ENCODE measurements at regions not wholly inside any gene's neighbourhood (a gene's known extent, or its start where the extent isn't known, plus 50 kb on each side); places are given as distances from the start of the nearest gene placed in this dataset.
A peak's percentile ranks its signal among the peaks of the same experiment; 100 is the strongest.

DNA sequence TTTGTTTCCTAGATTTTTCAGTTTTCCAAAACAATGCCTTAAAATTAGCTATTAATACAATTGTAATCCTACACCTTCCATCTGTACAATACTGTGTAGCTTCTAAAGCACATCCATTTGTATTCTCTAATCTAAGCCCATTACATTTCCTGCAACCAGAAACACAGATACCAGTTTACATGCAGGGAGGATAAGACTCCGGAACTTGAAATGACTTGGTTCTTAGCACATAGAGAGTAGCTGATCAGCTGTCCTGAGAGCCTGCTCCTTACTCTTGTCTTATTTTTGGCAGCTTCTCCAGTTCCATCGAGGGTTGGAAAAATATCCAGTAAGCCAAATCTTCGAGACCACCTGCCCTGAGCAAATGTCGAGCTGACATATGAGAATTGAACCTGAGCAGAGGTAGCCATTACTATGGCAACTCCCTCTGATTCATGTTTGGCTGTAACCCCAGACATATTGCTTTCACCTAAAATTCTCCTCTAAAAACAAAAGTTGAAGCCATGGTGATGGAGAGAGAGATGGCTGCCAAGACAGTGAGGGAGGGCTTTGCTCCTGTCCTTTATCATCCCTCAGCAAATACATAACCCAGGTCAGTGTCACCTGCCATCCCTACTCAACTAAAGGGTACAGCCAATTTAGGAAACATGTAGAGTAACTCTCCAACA lies 542.8 kb downstream of the IRS1 start:
- DNase-seq = no peak

DNA sequence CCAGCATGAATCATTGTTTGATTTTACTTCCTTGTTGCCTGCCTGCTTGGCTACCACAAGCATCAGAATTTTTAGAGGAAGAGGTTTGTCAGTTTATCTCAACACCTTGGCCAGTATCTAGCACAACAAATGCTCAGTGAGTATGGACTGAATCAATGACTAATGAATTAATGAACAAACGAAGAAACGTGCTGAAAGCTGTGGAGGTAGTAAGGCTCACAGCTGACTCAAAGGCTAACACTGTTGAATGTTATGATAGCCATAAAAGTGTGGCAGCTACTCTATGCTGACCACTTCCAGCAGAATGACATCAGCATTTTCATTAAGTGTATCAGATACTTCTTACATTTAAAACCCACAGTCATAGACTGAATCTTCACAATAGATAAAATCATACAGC lies 543.4 kb downstream of the IRS1 start:
- no peak for DNase-seq

DNA sequence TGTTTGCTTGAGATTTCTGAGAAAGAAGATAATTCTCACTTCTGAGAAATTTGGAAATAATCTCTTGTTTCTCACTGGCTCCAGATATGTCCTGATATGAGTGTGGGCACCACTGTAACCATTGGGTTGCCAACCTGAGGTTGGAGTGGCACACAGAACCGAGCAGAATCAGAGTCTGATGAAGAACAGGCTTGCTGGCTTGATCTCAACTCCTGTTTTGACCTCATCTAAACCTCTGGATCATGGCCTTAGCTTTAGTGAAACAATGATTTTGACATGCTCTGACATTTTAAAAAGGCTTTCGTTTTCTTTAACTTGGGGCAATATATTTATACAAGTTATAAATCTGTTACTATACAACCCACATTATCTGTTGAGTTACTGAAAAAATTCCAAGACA lies 548.0 kb downstream of the IRS1 start:
- DNase-seq = no peak

DNA sequence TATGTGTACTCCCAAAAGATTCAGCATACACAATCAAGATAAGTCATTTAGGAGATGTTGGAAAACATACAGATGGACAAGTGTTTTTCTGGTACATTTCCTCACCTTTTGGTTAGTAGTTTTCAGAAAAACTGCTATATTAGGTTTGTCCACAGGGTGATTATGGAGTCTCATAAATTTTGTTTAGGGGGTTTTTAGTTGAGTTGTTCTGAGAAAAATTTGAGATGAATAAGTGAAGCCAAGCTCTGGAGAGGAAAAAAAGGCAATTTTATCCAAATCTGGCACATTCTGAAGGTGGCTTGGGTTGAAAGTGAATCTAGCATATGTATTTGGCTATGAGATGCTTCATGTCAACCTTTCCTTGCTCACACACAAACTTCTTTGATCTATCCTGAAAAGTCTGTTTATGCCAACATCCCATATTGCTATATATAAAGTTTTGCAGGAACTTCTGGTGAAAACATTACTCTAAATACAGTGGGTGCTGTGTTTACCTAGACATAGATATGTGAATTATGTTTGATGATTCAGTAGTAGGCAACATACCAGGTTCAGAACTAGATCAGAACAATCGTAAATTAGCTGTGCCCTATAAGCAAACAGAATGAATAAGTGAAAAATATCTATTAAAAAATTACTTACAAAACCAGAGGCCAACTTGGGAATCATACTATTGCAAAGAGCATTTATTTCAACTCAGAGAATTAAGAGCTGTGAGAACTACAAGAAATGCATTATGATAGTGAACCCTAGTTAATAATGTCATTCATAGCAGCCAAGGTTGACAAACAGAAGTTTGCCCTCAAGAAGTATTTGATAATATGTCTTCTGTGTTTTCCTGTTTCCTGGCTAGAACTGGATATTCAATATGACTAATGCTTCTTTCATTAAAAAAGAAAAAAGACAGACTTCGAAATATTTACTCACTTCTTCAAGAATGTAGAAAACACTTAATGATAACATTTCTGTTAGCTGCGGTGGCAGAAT lies 552.0 kb downstream of the IRS1 start:
- no peak for DNase-seq

DNA sequence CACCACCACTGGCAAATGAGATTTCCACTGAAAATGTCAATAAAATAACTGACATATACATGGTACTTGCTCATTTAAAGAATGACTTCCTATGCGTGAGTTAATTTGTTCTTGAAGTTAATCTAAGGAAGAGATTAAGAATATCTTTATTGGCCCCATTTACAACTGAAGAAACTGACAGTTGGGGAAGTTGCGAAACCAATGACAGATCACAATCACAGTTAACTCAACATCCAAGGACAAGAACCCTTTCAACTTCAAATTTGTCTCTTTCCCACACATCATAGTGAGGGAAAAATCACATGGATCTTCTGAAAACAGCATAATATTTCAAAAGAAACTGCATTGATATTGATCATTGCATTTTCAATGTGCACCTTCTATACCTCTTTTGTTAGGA lies 565.4 kb downstream of the IRS1 start:
- no peak for DNase-seq

DNA sequence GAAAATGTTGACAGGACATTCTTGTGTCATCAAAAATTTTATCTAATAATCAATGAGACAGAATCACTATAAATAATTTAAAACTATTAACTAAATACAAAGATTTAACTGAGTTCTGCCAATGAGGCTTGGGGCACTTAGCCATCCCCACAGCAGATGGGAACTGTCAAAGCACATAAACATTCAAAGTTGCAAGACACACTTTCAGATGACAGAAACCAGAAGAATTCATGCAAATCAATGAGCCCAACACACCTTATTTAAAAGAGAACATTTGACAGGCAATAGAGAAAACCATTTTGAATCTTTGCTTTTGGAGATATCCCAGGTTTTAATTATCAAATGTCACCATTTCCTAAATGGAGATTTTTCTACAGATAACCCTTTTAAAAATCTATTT lies 566.2 kb downstream of the IRS1 start:
- no peak for DNase-seq

DNA sequence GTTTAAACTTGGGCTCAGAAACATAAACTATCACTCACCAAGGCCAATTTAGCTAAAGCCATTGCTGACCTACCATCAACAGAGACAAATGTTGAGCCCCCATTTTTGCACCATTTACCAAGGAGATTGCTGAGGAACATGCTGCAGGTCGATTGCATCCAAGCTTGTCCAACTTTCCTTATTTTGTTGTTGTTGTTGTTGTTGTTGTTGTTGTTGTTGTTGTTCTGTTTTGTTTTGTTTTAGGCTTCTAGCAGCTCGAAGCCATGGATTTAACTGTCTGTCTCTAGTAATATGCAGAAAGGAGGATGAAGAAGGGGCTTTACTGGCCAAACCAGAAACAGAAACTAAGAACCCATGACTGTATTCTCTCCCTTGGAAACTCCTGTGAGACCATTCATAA lies 571.5 kb downstream of the IRS1 start:
- no peak for DNase-seq

DNA sequence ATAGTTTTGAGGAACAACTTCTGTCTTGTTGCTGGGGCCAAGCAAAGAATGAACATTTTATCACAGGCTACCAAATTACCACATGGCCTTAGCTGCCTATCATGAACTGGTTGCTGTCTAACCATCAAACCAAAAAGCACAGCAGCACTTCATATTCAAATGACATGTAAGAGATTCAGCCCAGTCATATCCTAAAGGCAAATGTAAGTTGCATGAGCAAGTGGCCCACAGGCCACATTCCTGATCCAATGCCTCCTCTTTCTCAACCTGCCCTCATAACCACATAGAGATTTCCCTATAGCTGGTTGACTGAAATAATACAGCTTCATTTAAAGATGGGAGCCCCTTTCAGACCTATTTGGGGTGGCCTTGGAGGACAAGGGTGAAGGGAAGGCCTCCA lies 572.3 kb downstream of the IRS1 start:
- DNase-seq = no peak

DNA sequence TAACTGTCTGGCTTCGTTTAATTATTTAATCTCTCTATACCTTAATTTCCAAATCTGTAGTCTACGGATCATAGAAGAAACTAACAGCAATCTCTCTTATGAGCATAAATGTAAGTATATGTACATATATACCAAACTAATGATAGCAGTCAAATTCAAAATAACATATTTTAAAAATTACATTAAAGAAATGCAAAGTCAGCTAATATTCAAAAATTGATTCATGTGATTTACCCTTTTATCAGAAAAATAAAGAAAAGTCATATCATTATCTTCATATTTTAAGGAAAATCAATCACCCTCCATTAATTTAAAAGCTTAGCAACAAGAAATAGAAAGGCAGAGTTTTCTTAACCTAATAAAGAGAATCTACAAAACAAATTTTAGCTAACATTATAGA lies 575.9 kb downstream of the IRS1 start:
- DNase-seq = no peak

DNA sequence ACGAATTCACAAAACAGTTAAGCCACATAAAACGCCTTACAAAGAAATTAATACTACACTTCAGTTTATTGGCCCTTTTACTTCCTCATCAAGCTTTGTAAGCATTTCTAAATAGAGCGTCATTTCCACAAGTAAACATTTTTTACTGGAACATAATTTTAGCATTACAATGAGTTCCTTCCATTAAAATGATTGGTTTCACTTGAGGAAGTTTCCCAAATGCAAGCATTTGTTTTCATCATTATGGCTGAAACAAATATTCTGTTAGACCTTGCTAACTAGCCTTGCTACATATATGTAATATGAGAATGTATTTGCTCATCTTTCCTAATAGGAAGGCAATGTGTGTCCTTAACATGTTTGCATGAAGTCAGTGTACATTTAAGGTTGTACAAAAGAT lies 579.1 kb downstream of the IRS1 start:
- DNase-seq = no peak

DNA sequence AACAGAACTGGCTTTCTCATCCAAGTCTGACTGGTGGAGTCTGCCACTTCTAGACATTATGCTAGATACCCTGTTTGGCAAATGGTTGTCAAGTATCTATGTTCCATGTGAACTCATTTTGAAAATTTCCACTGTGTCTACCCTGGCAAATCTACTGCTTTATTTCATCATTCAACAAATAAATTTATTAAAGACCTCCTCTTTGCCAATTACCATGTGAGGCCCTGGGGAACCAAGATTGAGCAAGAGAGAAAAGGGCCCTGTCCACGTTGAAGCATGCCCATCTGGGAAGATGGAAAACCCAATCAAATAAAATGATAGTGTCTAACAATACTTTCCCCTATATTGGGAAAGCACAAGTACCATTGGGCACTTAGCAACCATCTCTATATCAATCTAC lies 582.4 kb downstream of the IRS1 start:
- no peak for DNase-seq

DNA sequence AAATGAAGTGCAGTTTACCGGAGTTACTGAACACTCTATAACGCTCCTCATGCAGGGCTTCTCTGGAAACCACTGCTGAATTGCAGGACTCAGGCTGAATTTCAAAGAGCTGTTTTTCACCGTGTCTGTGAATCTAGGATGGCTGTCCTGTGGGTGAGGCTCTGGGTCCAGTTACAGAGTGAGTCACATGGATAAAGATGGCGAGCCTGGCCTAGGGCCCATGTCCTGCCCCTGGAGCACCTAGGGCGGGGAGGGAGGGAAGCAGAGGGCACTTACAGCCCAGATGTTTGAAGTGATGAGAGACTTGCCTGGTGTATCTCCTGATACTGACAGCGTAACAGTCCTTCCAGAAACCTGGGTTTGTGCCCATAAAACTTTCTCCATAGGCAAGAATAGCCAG lies 583.0 kb downstream of the IRS1 start:
- no peak for DNase-seq

DNA sequence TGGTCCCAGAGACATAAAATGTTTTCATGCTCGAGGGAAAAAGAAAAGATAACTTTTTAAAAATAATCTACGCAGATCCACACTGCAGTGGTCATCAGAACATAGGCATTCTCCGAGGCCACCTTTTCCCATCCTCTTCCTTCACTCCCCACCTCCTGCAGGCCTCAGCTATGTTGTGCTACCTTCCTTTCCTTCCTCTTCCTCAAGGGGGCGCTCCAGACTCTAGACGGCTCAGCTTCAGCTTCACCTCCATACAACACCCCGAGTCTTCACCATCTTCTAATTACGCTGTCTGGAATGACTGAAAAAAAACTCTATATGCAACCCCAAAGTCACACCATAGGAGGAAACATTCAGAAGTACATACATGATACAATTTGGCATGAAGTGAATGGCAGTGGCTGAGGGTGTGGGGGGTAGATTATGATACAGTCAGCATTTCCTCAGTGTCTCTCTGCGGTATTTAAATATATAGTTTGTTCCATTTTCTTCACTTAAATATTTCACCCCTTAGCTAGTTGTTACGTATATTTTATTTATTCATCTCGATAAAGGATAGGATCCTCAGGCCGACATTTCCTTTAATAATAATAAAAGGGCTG lies 583.6 kb downstream of the IRS1 start:
- DNase-seq = peak; percentile 29

DNA sequence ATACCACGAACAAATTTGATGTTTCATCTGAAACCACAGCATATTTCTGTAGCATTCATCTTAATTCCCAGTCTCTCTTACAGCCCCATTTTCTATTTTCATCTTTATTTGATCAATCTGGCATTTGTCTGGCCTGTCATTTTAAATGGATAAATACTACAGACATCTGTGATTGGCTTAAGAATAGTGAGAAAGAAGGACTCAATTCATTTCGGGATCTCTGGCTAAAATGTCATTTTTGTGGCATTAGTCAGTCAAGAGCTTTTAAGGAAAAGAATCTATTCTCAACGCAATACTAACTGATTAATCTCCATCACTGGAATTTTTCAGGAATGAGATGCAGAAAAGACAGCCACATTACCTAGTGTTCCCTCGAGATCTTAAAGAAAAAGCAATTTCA lies 585.9 kb downstream of the IRS1 start:
- DNase-seq = no peak

DNA sequence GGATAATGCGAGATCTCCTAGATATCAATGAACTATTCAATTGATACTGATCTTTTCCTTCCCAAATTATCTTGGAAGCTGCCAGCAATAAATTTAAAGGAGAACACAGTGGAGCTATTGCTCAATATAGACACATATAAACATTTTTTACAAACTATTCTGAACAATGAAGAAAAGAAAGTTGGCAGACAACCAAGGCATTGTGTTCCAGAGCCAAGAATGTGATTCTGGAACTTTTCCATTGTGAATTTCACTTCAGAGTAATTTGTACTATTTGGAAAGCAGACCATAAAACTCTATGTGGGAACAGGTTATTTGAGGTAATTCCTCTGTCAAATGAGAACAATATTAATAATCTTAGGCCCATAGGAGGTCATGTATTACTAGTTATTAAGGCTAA lies 588.2 kb downstream of the IRS1 start:
- no peak for DNase-seq

DNA sequence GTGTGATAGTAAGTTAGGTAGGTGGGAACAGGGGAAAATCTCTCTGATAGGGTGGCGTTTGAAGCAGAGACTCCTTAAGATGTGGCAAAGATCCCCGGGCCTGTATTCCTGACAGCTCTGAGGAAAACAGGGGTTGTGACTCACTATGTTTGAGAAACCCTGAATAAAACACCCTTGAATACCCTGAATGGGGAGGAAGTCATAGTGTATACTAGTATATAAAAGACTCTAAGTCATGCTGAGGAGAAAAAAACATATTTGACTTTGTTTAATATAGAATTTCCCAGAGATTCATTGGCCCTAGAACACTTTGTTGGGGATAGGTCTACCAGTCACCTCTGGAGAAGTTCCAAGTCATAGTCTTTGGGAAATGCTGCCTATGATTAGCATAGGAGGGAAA lies 590.9 kb downstream of the IRS1 start:
- no peak for DNase-seq

DNA sequence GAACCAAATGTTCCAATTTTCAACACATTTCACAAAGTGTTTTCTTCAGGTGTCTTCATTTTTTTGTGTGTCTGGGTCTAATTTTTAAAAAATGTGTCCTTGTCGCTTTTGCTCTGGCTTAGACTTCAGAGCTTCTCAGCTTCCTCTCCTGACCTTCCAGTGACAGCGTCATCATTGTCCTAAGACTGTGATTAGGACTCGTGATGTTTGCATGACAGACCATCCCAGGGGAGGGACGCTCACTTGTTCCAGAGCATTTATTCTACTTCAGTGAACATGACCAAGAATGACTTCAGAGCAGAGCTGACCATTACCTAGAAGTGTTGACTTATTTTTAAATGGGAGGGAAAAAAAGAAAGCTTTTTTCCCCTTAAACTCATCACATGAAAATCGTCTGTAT lies 591.9 kb downstream of the IRS1 start:
- DNase-seq = no peak

DNA sequence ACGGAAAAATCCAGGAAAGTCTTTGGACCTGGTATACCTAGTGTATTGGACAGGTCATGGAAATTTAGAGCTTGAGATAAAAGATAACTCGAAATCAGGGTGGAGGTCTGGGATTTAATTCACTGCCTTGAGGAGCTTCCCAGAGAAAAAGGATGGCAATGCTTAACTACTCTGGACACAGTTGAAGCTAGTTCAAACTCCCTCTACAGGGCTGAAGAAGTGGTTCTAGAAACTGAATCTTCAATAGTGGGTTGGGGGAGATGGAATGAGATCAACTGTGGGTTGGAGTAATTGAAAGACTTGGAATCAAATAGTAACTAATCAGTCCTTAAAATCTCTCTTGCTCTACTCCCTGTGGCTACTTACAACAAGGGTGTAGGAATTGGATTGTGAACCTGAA lies 600.1 kb downstream of the IRS1 start:
- DNase-seq = no peak

DNA sequence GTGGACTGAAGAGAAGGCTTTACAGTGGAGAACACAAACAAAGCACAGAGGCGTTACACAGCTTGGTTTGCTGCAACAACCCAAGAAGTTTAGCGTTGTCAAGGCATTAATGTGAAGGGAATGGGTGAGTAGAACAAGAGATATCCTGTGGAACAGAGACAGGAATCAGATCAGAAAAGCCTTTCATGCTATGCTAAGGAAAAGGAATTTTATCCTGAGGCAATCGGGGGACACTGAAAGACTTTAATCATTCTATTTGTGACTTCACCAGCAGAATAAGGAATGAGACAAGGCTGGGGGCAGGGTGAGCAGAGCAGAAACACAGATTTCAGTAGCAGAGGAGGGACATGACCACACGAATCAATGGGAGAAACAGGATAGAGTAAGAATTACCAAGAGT lies 600.7 kb downstream of the IRS1 start:
- no peak for DNase-seq

DNA sequence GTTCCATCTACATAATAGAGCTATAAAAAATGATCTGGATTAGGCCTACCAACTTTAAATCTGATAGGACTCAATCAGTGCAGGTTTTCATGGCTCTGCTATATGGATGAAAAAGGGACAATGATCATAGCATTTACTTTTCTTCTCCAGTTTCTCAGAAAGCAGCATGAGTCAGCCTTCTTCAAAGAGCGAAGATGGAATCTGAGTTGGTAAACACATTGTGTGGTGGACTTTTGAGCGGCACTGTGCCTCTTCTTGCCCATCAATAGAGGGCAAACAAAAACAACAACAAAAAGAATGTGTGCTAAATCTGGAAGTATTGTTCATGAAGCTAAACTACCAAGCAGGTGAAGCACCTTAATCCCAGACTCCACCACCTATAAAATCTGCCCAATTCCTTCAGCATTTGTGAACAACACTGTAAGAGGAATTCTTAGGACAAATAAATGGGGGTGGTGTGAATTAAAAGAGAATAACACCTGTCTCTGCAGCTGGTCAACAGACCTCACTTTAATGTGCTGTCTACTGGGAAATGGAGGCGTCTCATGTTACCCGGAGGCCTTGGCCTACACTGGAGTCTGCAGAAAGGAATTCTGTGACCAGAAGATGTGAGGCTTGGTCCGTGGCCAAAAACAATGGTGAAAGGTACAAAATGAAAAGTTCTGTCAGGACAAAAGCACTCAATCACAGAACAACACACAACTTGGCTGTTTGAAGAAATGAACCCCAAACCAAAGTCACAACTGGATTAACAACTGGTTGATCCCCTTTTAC lies 609.0 kb downstream of the IRS1 start:
- DNase-seq = no peak

DNA sequence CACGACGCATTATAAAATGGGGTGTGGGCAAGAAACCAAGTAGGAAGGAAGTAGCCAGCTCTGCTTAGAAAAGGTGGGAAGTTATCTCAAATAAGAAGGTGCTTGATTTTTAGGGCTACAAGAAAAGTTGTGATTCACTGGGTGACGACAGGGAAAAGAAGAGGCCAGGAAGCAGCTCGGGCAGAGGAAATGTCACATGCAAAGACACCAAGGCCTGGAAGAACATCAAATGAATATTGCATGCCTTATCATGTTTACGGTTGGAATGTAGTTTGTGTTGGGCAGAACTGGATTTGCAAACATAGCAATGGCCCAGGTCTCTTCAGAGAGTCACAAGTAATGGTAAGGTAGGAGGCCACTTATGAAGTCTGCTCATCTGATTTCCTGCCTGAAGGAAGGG lies 610.6 kb downstream of the IRS1 start:
- no peak for DNase-seq

DNA sequence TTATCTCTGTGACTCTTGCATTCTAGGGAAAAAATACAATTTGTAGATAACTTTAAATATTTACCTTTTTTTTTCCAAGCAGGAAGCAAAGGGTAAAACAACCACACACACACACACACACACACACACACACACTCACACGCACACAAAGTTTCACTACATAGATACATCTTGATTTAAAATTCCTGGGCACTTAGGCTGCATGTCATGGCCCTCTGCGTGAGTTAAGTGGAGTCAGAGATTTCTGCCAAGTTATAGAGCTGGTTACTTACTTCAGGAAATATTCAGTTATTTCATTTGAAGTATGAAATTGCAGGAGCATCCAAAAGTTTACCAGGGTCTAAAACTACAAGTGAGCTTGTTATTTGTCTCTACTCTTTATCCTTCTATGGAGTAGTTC lies 612.0 kb downstream of the IRS1 start:
- no peak for DNase-seq

DNA sequence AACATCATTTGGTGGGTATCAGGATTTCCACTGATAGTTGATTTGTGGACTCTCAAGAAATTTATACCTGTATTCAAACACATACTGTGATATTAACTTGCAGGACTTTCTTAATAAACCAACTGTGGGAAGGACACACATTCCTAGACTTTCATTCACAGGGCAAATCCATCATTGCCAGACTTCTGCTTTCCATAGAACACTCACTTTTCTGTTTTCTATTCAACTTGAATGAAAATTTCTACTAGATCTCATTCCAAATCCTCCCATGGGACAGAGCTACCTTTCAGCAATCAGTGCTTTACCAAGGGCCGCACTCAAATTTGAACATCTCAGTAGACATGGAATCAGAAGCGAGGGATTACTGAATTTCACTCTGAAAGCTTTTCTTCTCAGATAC lies 612.5 kb downstream of the IRS1 start:
- DNase-seq = no peak

Data from inflammatory macrophage treated with lipopolysaccharide for 4 hours (primary cell).